H1 (cell line): ENCODE measurements at regions not wholly inside any gene's neighbourhood (a gene's known extent, or its start where the extent isn't known, plus 50 kb on each side); places are given as distances from the start of the nearest gene placed in this dataset.

Source experiments
- BRCA1 ChIP-seq: IDR thresholded peaks from 2 replicates; pipeline ENCODE4 v1.6.1; 2012; ENCODE audit warnings: low read depth, low read length, improper control_type of control experiment
- SP4 ChIP-seq: IDR thresholded peaks from 2 replicates; pipeline ENCODE4 v1.6.1; 2012; ENCODE audit warnings: low read length, inconsistent platforms
- TAF7 ChIP-seq: optimal IDR thresholded peaks from 2 replicates; pipeline ENCODE3; 2011; ENCODE audit warnings: low read depth, mild to moderate bottlenecking, inconsistent platforms, low read length, moderate library complexity, borderline replicate concordance
- TF ChIP-seq, protein P1 (sequence below): IDR thresholded peaks from 2 replicates; pipeline ENCODE4 v1.6.1; 2011; ENCODE audit warnings: low read depth, mild to moderate bottlenecking, low read length; ENCODE audit not compliant: insufficient read depth

DNA sequence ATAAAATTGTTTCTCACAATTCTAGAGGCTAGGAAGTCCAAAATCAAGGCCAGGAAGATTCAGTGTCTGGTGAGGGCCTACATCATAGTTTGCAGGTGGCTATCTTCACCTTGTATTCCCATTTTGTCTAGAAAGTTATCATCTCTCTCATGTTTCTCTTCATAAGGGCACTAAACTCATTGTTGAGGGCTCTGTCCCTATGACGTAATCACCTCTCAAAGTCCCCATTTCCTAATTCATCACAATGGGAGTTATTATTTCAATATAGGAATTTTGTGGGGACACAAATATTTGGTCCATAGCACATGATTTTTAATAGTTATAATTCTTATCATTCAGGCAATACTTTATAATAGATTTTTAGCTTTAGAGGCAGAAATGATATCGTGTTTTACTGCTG, 1509.2 kb upstream of the SEL1L start (continued):
- no peak for TF ChIP-seq SP4
- no peak for TF ChIP-seq BRCA1
- TF ChIP-seq, protein P1, sequence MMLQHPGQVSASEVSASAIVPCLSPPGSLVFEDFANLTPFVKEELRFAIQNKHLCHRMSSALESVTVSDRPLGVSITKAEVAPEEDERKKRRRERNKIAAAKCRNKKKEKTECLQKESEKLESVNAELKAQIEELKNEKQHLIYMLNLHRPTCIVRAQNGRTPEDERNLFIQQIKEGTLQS: no peak
- no peak for TF ChIP-seq TAF7
- TF ChIP-seq, all 59 proteins: peak for 0
